Immature natural killer cell (primary cell): ENCODE measurements at regions not wholly inside any gene's neighbourhood (a gene's known extent, or its start where the extent isn't known, plus 50 kb on each side); places are given as distances from the start of the nearest gene placed in this dataset.

Source experiments
- DNase-seq, 3 donors: peaks; one replicate each; pipeline ENCODE4 v3.0.0; 2022; ENCODE audit warnings: mixed read lengths in 1 of 3
- H3K27ac Mint-ChIP-seq, 6 donors: one replicate each; pipeline ENCODE4 v1.8.0; 2020; ENCODE audit warnings: mixed read lengths in 6 of 6, mild to moderate bottlenecking in 5 of 6, inconsistent platforms in 4 of 6, moderate library complexity in 3 of 6
- H3K27me3 Mint-ChIP-seq, 3 donors: one replicate each; pipeline ENCODE4 v1.8.0; 2020 to 2021; ENCODE audit warnings: low read depth in 3 of 3, mild to moderate bottlenecking in 3 of 3, mixed read lengths in 3 of 3, moderate library complexity in 3 of 3, inconsistent platforms in 1 of 3
- H3K36me3 Mint-ChIP-seq, 3 donors: one replicate each; pipeline ENCODE4 v1.8.0; 2020; ENCODE audit warnings: mixed read lengths in 3 of 3, inconsistent platforms in 2 of 3, mild to moderate bottlenecking in 2 of 3
- H3K4me1 Mint-ChIP-seq, 2 donors: one replicate each; pipeline ENCODE4 v1.8.0; 2020; ENCODE audit warnings: inconsistent platforms in 2 of 2, mild to moderate bottlenecking in 2 of 2, mixed read lengths in 2 of 2, moderate library complexity in 1 of 2
- H3K4me3 Mint-ChIP-seq, 5 donors: one replicate each; pipeline ENCODE4 v1.8.0; 2020; ENCODE audit warnings: mild to moderate bottlenecking in 5 of 5, mixed read lengths in 5 of 5, inconsistent platforms in 3 of 5, moderate library complexity in 3 of 5
- H3K9me3 Mint-ChIP-seq, 6 donors: one replicate each; pipeline ENCODE4 v1.8.0; 2020; ENCODE audit warnings: mild to moderate bottlenecking in 6 of 6, mixed read lengths in 6 of 6, inconsistent platforms in 4 of 6, moderate library complexity in 3 of 6

- Mint-ChIP-seq H3K9me3 (no peaks in the 10 kb centered on the region), H3K4me3 (no peak overlapping the region), H3K27ac (no peak overlapping the region), H3K36me3 (no peaks in the 10 kb centered on the region), H3K27me3 (peaks cover 3 to 17% (median 12%) of the 10 kb centered on the region in 3 donors), H3K4me1 (no peaks in the 10 kb centered on the region)
- DNase-seq, result no peak
Observed at GRCh38 chr2:236659758-236660150, 90.1 kb downstream of the ACKR3 start.

DNA sequence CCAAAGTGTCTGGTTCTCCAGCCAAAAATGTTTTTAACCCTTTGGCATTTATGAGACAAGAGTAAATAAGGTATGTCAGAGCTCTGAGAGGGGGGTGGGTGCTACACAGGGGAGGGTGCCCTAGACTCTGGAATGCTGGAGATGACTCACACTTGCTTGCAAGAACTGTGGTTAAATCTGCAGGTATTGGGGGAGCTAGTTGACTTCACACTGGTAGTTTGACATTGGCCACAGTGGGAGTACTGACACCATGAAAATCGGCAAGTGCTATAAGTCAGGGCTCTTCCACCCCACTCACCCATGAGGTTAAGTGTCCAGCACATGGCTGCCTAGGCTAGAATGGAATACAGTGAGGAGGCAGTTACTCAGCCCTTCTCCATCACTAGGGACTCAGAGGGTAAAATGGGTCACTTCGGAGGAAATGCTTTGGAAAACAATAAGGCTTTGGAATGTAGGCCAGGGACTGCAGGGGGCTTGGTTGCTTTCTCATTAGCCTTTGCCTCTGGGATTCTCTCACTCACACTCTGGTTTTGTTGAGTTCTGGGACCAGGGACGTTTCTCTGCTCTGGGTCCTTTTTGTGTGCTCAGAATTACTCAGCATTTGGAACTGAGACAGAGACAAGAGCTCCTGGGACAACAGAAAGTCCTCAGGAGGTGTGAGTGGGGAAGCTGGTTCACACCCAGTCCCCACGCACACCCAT, 91.6 kb downstream of the ACKR3 start:
- Mint-ChIP-seq H3K4me3 (no peak overlapping the region), H3K36me3 (no peaks in the 10 kb centered on the region), H3K27ac (no peak overlapping the region), H3K27me3 (peaks cover 3 to 16% (median 12%) of the 10 kb centered on the region in 3 donors), H3K4me1 (no peaks in the 10 kb centered on the region), H3K9me3 (no peaks in the 10 kb centered on the region)
- no peak for DNase-seq

- Mint-ChIP-seq H3K4me1 (no peaks in the 10 kb centered on the region), H3K27ac (no peak overlapping the region), H3K9me3 (no peaks in the 10 kb centered on the region), H3K4me3 (no peak overlapping the region), H3K27me3 (peaks cover 3 to 17% (median 12%) of the 10 kb centered on the region in 3 donors), H3K36me3 (no peaks in the 10 kb centered on the region)
- DNase-seq, result no peak
Observed at GRCh38 chr2:236661762-236662110, 92.1 kb downstream of the ACKR3 start.

DNA sequence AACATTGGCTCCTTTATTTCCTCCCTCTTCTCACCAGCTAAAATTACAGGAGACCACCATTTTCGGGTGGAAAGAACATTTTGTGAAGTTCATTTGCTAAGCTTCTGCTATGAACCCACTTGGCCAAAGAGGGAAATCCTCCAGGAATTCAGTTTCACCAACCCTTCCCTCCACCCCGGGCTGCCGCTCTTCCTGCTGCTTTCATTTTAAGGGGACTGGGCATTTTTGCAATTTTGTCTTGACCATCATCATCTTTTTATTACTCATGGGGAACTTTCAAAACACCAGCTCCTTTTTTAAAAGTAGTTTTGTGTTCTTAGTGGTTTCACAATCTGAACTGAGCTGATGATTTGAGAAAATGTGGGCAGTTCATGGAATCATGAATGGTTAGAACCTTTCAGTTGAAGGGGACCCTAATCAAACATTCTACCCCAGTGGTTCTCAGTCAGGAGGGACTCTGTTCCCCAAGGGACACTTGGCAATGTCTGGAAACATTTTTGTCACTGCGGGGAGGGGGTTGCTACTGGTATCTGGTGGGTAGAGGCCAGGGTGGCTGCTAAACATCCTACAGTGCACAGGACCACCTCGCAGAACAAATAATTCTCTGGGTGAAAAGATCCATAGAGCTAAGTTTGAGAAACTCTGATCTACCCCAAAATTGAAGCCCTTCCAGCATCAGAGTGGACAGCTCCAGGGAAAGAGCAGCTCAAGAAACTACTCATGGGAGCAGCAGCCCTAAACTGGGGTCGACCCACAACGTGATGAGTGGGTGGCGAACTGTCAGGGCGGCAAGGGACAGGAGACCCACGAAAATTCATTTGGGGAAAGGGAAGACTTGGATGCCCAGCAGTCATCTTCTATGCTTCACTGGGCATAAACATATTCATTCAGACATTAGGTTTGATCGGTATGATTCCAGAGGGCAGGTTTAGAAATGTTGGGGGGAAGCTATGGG, 92.9 kb downstream of the ACKR3 start:
- Mint-ChIP-seq H3K4me3 (no peak overlapping the region), H3K36me3 (no peaks in the 10 kb centered on the region), H3K9me3 (no peaks in the 10 kb centered on the region), H3K4me1 (no peaks in the 10 kb centered on the region), H3K27ac (no peak overlapping the region), H3K27me3 (peaks cover 3 to 17% (median 11%) of the 10 kb centered on the region in 3 donors)
- no peak for DNase-seq

GRCh38 chr2:236663287-236664101, 93.9 kb downstream of the ACKR3 start:
- no peak overlapping the region for H3K27ac Mint-ChIP-seq
- no peak for DNase-seq
- H3K4me1 Mint-ChIP-seq, result no peaks in the 10 kb centered on the region
- no peaks in the 10 kb centered on the region for H3K36me3 Mint-ChIP-seq
- no peaks in the 10 kb centered on the region for H3K9me3 Mint-ChIP-seq
- H3K27me3 Mint-ChIP-seq, result peaks cover 3 to 14% (median 9%) of the 10 kb centered on the region in 3 donors
- no peak overlapping the region for H3K4me3 Mint-ChIP-seq

GRCh38 chr2:236664136-236664535, 94.5 kb downstream of the ACKR3 start:
- H3K4me1 Mint-ChIP-seq, result no peaks in the 10 kb centered on the region
- no peak overlapping the region for H3K27ac Mint-ChIP-seq
- peaks cover 3 to 12% (median 9%) of the 10 kb centered on the region in 3 donors for H3K27me3 Mint-ChIP-seq
- no peak overlapping the region for H3K4me3 Mint-ChIP-seq
- H3K36me3 Mint-ChIP-seq, result no peaks in the 10 kb centered on the region
- H3K9me3 Mint-ChIP-seq, result no peaks in the 10 kb centered on the region
- DNase-seq, result no peak

DNA sequence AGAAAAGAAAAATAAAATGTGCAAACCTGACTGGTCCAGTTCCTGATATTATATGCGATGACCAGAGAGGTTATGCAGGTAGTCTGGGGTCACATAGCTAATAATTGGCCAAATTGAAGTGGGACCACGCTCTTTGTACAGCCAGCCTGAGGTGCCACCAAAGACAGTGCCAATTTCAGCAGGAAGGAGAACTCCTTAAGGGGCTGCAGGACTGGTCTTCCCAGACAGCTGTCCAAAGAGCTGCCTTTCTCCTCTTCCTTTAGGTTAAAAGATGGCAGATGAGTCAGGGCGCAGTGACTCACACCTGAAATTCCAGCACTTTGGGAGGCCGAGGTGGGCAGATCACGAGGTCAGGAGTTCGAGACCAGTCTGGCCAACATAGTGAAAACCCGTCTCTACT, 95.5 kb downstream of the ACKR3 start:
- no peak for DNase-seq
- Mint-ChIP-seq H3K36me3 (no peaks in the 10 kb centered on the region), H3K27me3 (peaks cover 3 to 9% (median 8%) of the 10 kb centered on the region in 3 donors), H3K27ac (no peak overlapping the region), H3K4me1 (no peaks in the 10 kb centered on the region), H3K9me3 (no peaks in the 10 kb centered on the region), H3K4me3 (no peak overlapping the region)

GRCh38 chr2:236665572-236666118, 96.0 kb downstream of the ACKR3 start:
- Mint-ChIP-seq H3K9me3 (no peaks in the 10 kb centered on the region), H3K36me3 (no peaks in the 10 kb centered on the region), H3K27me3 (peaks cover 3 to 9% (median 8%) of the 10 kb centered on the region in 3 donors), H3K4me3 (no peak overlapping the region), H3K27ac (no peak overlapping the region), H3K4me1 (no peaks in the 10 kb centered on the region)
- no peak for DNase-seq

DNA sequence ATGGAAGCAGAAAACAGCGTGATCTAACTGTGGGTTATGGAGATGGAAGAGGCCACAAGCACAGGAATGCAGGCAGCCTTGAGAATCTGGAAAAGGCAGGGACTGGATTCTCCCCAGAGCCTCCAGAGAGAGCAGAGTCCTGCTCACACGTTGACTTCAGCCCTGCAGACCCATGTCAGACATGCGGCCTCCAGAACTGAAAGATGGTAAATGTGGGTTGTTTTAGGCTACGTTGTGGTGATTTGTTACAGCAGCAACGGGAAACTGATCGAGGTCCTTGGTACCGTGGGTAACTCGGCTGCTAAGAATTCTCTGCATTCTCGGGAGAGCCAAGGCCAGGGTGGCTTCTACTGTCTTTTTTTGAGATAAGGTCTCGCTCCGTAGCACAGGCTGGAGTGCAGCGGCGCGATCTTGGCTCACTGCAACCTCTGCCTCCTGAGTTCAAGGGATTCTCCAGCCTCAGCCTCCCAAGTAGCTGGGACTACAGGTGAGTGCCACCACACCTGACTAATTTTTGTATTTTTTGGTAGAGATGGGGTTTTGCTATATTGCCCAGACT, 97.1 kb downstream of the ACKR3 start:
- Mint-ChIP-seq H3K27ac (no peak overlapping the region), H3K4me1 (no peaks in the 10 kb centered on the region), H3K9me3 (no peaks in the 10 kb centered on the region), H3K4me3 (no peak overlapping the region), H3K27me3 (peaks cover 2 to 12% (median 8%) of the 10 kb centered on the region in 3 donors), H3K36me3 (no peaks in the 10 kb centered on the region)
- DNase-seq, result no peak

DNA sequence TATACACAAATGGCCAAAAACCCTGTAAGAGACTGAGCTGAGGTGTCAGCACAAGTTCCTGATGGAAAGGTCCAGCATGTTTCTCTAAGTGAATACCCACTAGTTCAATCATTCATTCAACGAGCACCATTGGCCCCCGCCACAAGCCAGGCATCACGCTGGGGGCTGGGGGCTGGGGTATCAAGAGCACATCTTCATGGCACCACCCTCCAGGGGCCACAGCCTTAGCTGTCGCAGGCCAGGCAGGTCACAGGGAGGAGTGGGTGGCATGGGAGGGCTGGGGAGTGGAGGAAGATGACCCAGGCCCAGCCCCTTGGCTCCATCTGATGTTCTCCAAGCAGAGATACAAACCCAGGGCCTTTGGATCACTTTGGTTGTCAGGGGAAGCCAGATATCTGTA, 97.9 kb downstream of the ACKR3 start:
- H3K27me3 Mint-ChIP-seq, result peaks cover 0 to 13% (median 9%) of the 10 kb centered on the region in 3 donors
- no peaks in the 10 kb centered on the region for H3K9me3 Mint-ChIP-seq
- no peaks in the 10 kb centered on the region for H3K4me1 Mint-ChIP-seq
- no peaks in the 10 kb centered on the region for H3K36me3 Mint-ChIP-seq
- no peak for DNase-seq
- H3K27ac Mint-ChIP-seq, result no peak overlapping the region
- H3K4me3 Mint-ChIP-seq, result no peak overlapping the region

DNA sequence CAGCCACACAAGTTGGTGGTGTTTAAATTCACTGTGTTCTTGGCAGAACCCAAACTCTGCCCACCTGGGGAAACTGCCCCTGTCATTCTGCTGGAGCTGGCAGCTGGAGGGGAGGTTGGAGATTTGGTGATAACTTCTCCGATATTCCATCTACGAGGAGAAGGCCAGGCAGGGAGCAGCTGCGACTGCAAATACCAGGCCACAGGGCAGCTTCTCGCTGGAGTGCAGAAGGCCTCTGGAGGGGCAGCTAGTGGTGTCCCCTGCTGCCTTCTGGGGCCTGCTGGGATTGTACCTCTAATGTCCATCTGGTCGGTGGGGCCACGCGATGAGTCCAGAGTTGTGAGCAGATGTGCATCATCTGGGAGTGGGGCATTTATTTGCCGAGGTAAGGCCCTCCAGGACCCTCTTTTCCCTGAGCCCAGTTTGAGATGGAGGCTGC, 98.9 kb downstream of the ACKR3 start:
- Mint-ChIP-seq H3K9me3 (no peaks in the 10 kb centered on the region), H3K27ac (no peak overlapping the region)

DNA sequence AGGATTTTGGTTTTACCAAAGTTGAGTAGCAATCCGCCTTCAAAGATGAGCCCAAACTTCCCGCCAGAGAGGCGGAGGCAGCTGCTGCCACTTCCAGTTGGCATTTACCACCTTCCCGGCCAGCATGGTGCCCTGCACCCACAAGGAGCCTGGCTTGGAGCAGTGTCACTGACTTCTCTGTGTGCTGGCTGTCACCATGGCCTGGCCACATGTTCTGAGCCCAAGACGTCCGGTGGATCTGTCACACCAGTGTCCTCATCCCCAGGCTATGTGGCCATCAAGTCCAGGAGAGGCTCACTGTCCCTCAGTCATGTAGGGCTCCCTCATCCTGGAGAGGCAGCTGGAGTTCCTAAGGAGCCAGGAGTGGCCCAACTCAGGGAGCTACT, 100.6 kb downstream of the ACKR3 start:
- no peak for DNase-seq
- peaks cover 0 to 2% of the 10 kb centered on the region in 2 donors for H3K4me1 Mint-ChIP-seq
- no peak overlapping the region for H3K27ac Mint-ChIP-seq
- H3K27me3 Mint-ChIP-seq, result peaks cover 3 to 17% (median 6%) of the 10 kb centered on the region in 3 donors
- no peak overlapping the region for H3K4me3 Mint-ChIP-seq
- no peaks in the 10 kb centered on the region for H3K36me3 Mint-ChIP-seq
- H3K9me3 Mint-ChIP-seq, result no peaks in the 10 kb centered on the region

More for the DNA sequence above, 98.9 kb downstream of the ACKR3 start:
- no peak for DNase-seq
- H3K27me3 Mint-ChIP-seq, result peaks cover 0 to 17% (median 6%) of the 10 kb centered on the region in 3 donors
- no peak overlapping the region for H3K4me3 Mint-ChIP-seq
- peaks cover 0 to 2% of the 10 kb centered on the region in 2 donors for H3K4me1 Mint-ChIP-seq
- no peaks in the 10 kb centered on the region for H3K36me3 Mint-ChIP-seq

DNA sequence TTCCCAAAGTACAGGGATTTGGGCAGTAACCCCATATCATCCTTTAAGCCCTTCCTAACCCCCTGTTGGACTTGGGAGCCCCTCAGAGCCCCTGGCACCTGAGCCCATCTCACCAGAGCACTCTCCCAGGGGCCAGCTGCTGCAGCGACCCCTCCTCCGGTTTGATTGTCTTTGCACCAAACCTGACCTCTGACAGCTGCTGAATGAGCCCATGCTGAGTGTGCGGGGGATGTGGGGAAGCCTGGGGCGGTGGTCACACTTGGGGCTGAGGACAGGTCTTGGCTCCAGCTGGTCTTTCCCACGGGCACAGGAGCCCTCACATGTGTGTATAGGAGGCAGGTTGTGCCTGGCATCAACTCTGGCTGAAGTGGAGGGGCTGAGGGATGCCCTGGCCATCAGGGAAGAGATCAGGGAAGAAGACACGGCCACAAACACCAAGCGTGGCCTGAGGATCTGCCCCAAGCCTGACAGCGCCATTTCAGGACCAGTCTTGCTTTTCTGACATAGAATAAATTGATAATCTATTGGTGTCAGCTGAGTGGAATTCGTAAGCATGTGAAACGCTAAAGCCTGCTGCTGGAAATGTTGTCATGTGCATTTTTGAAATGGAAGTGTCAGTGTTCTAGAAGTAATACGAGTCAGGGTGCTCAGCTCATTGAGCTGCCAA, 102.4 kb downstream of the ACKR3 start:
- no peaks in the 10 kb centered on the region for H3K9me3 Mint-ChIP-seq
- DNase-seq, result no peak
- no peak overlapping the region for H3K4me3 Mint-ChIP-seq
- peaks cover 0 to 2% of the 10 kb centered on the region in 2 donors for H3K4me1 Mint-ChIP-seq
- no peak overlapping the region for H3K27ac Mint-ChIP-seq
- H3K36me3 Mint-ChIP-seq, result no peaks in the 10 kb centered on the region
- H3K27me3 Mint-ChIP-seq, result peaks cover 3 to 15% (median 11%) of the 10 kb centered on the region in 3 donors
